Naive thymus-derived CD4-positive, alpha-beta T cell (primary cell): ENCODE measurements at regions not wholly inside any gene's neighbourhood (a gene's known extent, or its start where the extent isn't known, plus 50 kb on each side); places are given as distances from the start of the nearest gene placed in this dataset.

ENCODE experiments used
- ATAC-seq: fragments of 150-1000 bp; cut with Tn5 transposase; 2 replicates; pipeline ENCODE4 v1.10.0; 2021; ENCODE audit warnings: mild to moderate bottlenecking, moderate library complexity
- CTCF ChIA-PET: fragments of 350-600 bp; sonication (Branson Sonifier 250); formaldehyde crosslinking; loops from one replicate; lab custom pipeline; 2021; ENCODE audit warnings: antibody characterized with exemption; lab: Charles Lee
- POLR2A ChIA-PET: fragments of 350-600 bp; sonication (Branson Sonifier 250); formaldehyde crosslinking; loops from one replicate; lab custom pipeline; 2021; ENCODE audit warnings: antibody characterized with exemption, inconsistent platforms; lab: Charles Lee
- DNase-seq, 9 donors: peaks; one replicate each; pipeline versions ENCODE4 v3.0.0 to v3.0.0-alpha.2; 2020 to 2022; ENCODE audit warnings: mixed read lengths in 1 of 9
- H3K27ac ChIP-seq: one replicate; pipeline ENCODE4 v1.7.0; 2013; ENCODE audit warnings: mild to moderate bottlenecking, low read depth, low read length, moderate library complexity
- H3K27me3 ChIP-seq, 2 donors: one replicate each; pipeline ENCODE4 v1.7.0; 2013; ENCODE audit warnings: low read length in 2 of 2, mild to moderate bottlenecking in 2 of 2, moderate library complexity in 2 of 2; ENCODE audit not compliant: control insufficient read depth in 2 of 2, insufficient read depth in 2 of 2
- H3K36me3 ChIP-seq, 3 experiments: 1 replicate in 2 of 3; 2 replicates in 1 of 3; pipeline ENCODE4 v1.7.0; 2013; ENCODE audit warnings: low read length in 3 of 3, mild to moderate bottlenecking in 3 of 3, moderate library complexity in 1 of 3; ENCODE audit not compliant: insufficient read depth in 3 of 3, control insufficient read depth in 2 of 3
- H3K4me1 ChIP-seq, 2 donors: one replicate each; pipeline ENCODE4 v1.7.0; 2013; ENCODE audit warnings: low read length in 2 of 2, mild to moderate bottlenecking in 2 of 2, moderate library complexity in 1 of 2; ENCODE audit not compliant: control insufficient read depth in 2 of 2, insufficient read depth in 2 of 2
- H3K4me3 ChIP-seq: 2 replicates; pipeline ENCODE4 v1.7.0; 2013; ENCODE audit warnings: mild to moderate bottlenecking, low read length
- H3K9me3 ChIP-seq, 3 experiments: 1 replicate in 2 of 3; 2 replicates in 1 of 3; pipeline ENCODE4 v1.7.0; 2013; ENCODE audit warnings: low read length in 3 of 3; ENCODE audit not compliant: control insufficient read depth in 2 of 3
- H3K27ac Mint-ChIP-seq, 9 donors: one replicate each; pipeline ENCODE4 v1.8.0; 2020 to 2022; ENCODE audit warnings: mixed read lengths in 9 of 9, mild to moderate bottlenecking in 8 of 9, moderate library complexity in 5 of 9, inconsistent platforms in 2 of 9
- H3K27me3 Mint-ChIP-seq, 5 donors: one replicate each; pipeline ENCODE4 v1.8.0; 2021 to 2022; ENCODE audit warnings: mixed read lengths in 5 of 5, mild to moderate bottlenecking in 1 of 5
- H3K36me3 Mint-ChIP-seq, 5 donors: one replicate each; pipeline ENCODE4 v1.8.0; 2020 to 2022; ENCODE audit warnings: mixed read lengths in 5 of 5, mild to moderate bottlenecking in 3 of 5, inconsistent platforms in 1 of 5
- H3K4me1 Mint-ChIP-seq, 7 donors: one replicate each; pipeline ENCODE4 v1.8.0; 2020 to 2022; ENCODE audit warnings: mixed read lengths in 7 of 7, mild to moderate bottlenecking in 3 of 7, inconsistent platforms in 1 of 7
- H3K4me3 Mint-ChIP-seq, 10 donors: one replicate each; pipeline ENCODE4 v1.8.0; 2020 to 2022; ENCODE audit warnings: mild to moderate bottlenecking in 10 of 10, mixed read lengths in 10 of 10, moderate library complexity in 6 of 10, inconsistent platforms in 2 of 10
- H3K9me3 Mint-ChIP-seq, 11 donors: one replicate each; pipeline ENCODE4 v1.8.0; 2020 to 2022; ENCODE audit warnings: mixed read lengths in 11 of 11, mild to moderate bottlenecking in 4 of 11, inconsistent platforms in 1 of 11, moderate library complexity in 1 of 11
- intact Hi-C, 2 donors: fragments of 100-400 bp; cut with micrococcal nuclease; formaldehyde crosslinking; loops; one replicate each; pipeline ENCODE4 v1.15.1; 2023

GRCh38 chr3:21020681-21021080 is 730.3 kb downstream of the ZNF385D start:
- CTCF ChIA-PET: no interaction called here
- intact Hi-C loops: no loop called here
- ATAC-seq (no peak), DNase-seq (no peak)
- H3K4me3 Mint-ChIP-seq: no peak overlapping the region
- H3K36me3 Mint-ChIP-seq: no peaks in the 10 kb centered on the region
- H3K27ac Mint-ChIP-seq: no peak overlapping the region
- no peaks in the 10 kb centered on the region for H3K27me3 Mint-ChIP-seq
- peaks cover 1 to 42% (median 12%) of the 10 kb centered on the region in 11 donors for H3K9me3 Mint-ChIP-seq
- Histone ChIP-seq H3K27me3 (no peaks in the 10 kb centered on the region), H3K27ac (no peak overlapping the region), H3K36me3 (no peaks in the 10 kb centered on the region), H3K9me3 (no peaks in the 10 kb centered on the region), H3K4me3 (no peak overlapping the region), H3K4me1 (no peaks in the 10 kb centered on the region)
- POLR2A ChIA-PET: no interaction called here
- H3K4me1 Mint-ChIP-seq: no peaks in the 10 kb centered on the region

DNA sequence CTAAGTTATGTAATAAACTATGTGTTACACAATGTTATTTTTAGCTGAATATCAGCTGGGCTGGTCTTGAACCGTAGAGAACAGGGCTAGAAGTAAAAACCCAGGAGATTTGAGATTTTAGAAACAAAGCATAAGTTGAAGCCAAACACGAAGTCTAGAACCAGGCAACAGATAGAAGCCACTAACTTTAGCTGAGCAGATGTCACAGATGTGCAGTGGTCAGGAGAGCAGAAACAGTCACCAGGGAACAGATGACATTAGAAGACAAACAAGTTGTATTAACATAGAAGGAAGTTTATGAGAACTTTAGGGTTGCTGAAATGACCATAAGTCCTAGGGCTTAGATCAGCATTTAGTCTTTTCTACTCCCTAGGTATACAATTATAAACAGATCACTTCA is 731.0 kb downstream of the ZNF385D start:
- Mint-ChIP-seq H3K9me3 (peaks cover 1 to 44% (median 13%) of the 10 kb centered on the region in 11 donors), H3K27me3 (no peaks in the 10 kb centered on the region), H3K4me1 (no peaks in the 10 kb centered on the region), H3K36me3 (no peaks in the 10 kb centered on the region), H3K4me3 (no peak overlapping the region), H3K27ac (no peak overlapping the region)
- ChIA-PET CTCF (no interaction called here), POLR2A (no interaction called here)
- intact Hi-C loops: no loop called here
- H3K4me3 ChIP-seq: no peak overlapping the region
- DNase-seq (no peak), ATAC-seq (no peak)
- H3K9me3 ChIP-seq: no peaks in the 10 kb centered on the region
- H3K4me1 ChIP-seq: no peaks in the 10 kb centered on the region
- H3K27ac ChIP-seq: no peak overlapping the region
- H3K27me3 ChIP-seq: no peaks in the 10 kb centered on the region
- H3K36me3 ChIP-seq: no peaks in the 10 kb centered on the region

DNA sequence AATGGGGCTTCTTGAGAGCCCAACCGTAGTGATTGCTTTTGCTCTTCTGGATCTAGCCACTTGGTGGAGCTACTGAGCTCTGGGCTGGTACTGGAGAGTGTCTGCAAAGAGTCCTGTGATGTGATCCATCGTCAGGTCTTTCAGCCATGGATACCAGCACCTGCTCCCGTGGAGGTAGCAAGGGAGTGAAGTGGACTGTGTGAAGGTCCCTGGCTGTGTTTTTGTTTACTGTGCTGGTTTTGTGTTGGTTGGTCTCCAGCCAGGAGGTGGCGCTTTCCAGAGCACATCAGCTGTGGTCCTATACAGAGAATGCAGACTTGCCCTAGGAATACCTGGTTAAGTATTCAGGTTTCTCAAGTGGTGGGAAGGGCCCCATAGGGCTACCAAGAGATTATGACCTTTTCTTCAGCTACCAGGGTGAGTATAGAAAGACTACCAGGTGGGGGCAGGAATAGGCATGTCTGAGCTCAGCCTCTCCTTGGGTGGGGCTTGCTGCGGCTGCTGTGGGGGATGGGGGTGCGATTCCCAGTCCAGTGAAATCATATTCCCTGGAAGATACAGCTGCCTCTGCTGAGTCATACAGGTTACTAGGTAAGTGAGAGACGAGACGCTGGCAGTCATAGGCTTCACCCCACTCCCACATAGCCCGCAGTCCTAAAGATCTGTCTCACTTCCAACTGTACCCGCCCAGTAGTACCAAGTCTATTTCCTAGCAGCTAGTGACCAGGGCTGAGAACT is 733.7 kb downstream of the ZNF385D start:
- intact Hi-C loops: no loop called here
- Mint-ChIP-seq H3K27ac (no peak overlapping the region), H3K9me3 (peaks cover 0 to 65% (median 19%) of the 10 kb centered on the region in 11 donors), H3K4me3 (no peak overlapping the region), H3K27me3 (no peaks in the 10 kb centered on the region), H3K4me1 (no peaks in the 10 kb centered on the region), H3K36me3 (no peaks in the 10 kb centered on the region)
- no peak for ATAC-seq
- ChIA-PET POLR2A (no interaction called here), CTCF (no interaction called here)
- Histone ChIP-seq H3K4me3 (no peak overlapping the region), H3K9me3 (no peaks in the 10 kb centered on the region), H3K27me3 (no peaks in the 10 kb centered on the region), H3K4me1 (no peaks in the 10 kb centered on the region), H3K27ac (no peak overlapping the region), H3K36me3 (no peaks in the 10 kb centered on the region)
- no peak for DNase-seq

DNA sequence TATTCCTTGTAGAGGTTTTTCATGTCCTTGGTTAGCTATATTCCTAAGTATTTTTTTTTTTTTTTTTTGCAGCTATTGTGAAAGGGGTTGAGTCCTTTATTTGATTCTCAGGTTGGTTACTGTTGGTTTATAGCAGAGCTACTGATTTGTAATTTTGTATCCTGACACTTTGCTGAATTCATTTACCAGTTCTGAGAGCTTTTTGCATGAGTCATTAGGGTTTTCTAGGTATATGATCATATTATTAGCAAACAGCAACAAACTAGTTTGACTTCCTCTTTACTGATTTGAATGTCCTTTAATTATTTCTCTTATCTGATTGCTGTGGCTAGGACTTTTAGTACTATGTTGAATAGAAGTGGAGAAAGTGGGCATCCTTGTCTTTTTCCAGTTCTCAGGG is 737.4 kb downstream of the ZNF385D start:
- no peak overlapping the region for H3K27ac ChIP-seq
- ATAC-seq (no peak), DNase-seq (no peak)
- Mint-ChIP-seq H3K36me3 (no peaks in the 10 kb centered on the region), H3K27me3 (no peaks in the 10 kb centered on the region), H3K27ac (no peak overlapping the region), H3K4me1 (no peaks in the 10 kb centered on the region), H3K9me3 (peaks cover 2 to 69% (median 22%) of the 10 kb centered on the region in 11 donors), H3K4me3 (no peak overlapping the region)
- no peak overlapping the region for H3K4me3 ChIP-seq
- no peaks in the 10 kb centered on the region for H3K36me3 ChIP-seq
- intact Hi-C loops: no loop called here
- CTCF ChIA-PET: no interaction called here
- H3K27me3 ChIP-seq: no peaks in the 10 kb centered on the region
- H3K9me3 ChIP-seq: no peaks in the 10 kb centered on the region
- H3K4me1 ChIP-seq: no peaks in the 10 kb centered on the region
- POLR2A ChIA-PET: no interaction called here

GRCh38 chr3:20999661-21000060 is 751.3 kb downstream of the ZNF385D start:
- ChIA-PET CTCF (no interaction called here), POLR2A (no interaction called here)
- Mint-ChIP-seq H3K4me3 (no peak overlapping the region), H3K36me3 (no peaks in the 10 kb centered on the region), H3K27ac (no peak overlapping the region), H3K4me1 (no peaks in the 10 kb centered on the region), H3K27me3 (no peaks in the 10 kb centered on the region), H3K9me3 (peaks cover 0 to 12% (median 4%) of the 10 kb centered on the region in 11 donors)
- Histone ChIP-seq H3K27ac (no peak overlapping the region), H3K36me3 (no peaks in the 10 kb centered on the region), H3K4me1 (no peaks in the 10 kb centered on the region), H3K27me3 (no peaks in the 10 kb centered on the region), H3K4me3 (no peak overlapping the region), H3K9me3 (no peaks in the 10 kb centered on the region)
- ATAC-seq: no peak
- intact Hi-C loops: no loop called here
- no peak for DNase-seq

- intact Hi-C loops: no loop called here
- Mint-ChIP-seq H3K27me3 (no peaks in the 10 kb centered on the region), H3K27ac (no peak overlapping the region), H3K4me1 (no peaks in the 10 kb centered on the region), H3K9me3 (peaks cover 0 to 9% (median 0%) of the 10 kb centered on the region in 11 donors), H3K36me3 (no peaks in the 10 kb centered on the region), H3K4me3 (no peak overlapping the region)
- Histone ChIP-seq H3K9me3 (no peaks in the 10 kb centered on the region), H3K36me3 (no peaks in the 10 kb centered on the region), H3K4me3 (no peak overlapping the region), H3K27me3 (no peaks in the 10 kb centered on the region), H3K4me1 (no peaks in the 10 kb centered on the region), H3K27ac (no peak overlapping the region)
- POLR2A ChIA-PET: no interaction called here
- DNase-seq: no peak
- CTCF ChIA-PET: no interaction called here
- ATAC-seq: no peak
These were observed 753.8 kb downstream of the ZNF385D start for GRCh38 chr3:20997183-20997582.

GRCh38 chr3:20990896-20991295 is 760.1 kb downstream of the ZNF385D start:
- ATAC-seq: no peak
- H3K27ac Mint-ChIP-seq: no peak overlapping the region
- intact Hi-C loops: no loop called here
- Histone ChIP-seq H3K36me3 (no peaks in the 10 kb centered on the region), H3K27me3 (no peaks in the 10 kb centered on the region), H3K4me1 (no peaks in the 10 kb centered on the region), H3K4me3 (no peak overlapping the region), H3K27ac (no peak overlapping the region), H3K9me3 (no peaks in the 10 kb centered on the region)
- ChIA-PET CTCF (no interaction called here), POLR2A (no interaction called here)
- no peak for DNase-seq
- no peaks in the 10 kb centered on the region for H3K27me3 Mint-ChIP-seq
- no peak overlapping the region for H3K4me3 Mint-ChIP-seq
- H3K36me3 Mint-ChIP-seq: no peaks in the 10 kb centered on the region
- H3K4me1 Mint-ChIP-seq: no peaks in the 10 kb centered on the region
- H3K9me3 Mint-ChIP-seq: peaks cover 0 to 18% (median 4%) of the 10 kb centered on the region in 11 donors
